Prostate gland (tissue), 2 donors: ENCODE measurements at regions not wholly inside any gene's neighbourhood (a gene's known extent, or its start where the extent isn't known, plus 50 kb on each side); places are given as distances from the start of the nearest gene placed in this dataset.

Experiments
- CTCF ChIP-seq, 4 experiments: fragments of 200-600 bp in 2 of 4; fragments of 450-650 bp in 2 of 4; sonication (generic) in 2 of 4; IDR thresholded peaks; 1 replicate in 3 of 4; 2 replicates in 1 of 4; pipeline ENCODE4 v1.5.1; 2016 to 2019; ENCODE audit warnings: antibody characterized with exemption in 4 of 4, mild to moderate bottlenecking in 2 of 4, moderate library complexity in 2 of 4
- POLR2A ChIP-seq: fragments of 450-650 bp; IDR thresholded peaks from one replicate; pipeline ENCODE4 v1.6.1; 2016; ENCODE audit warnings: antibody characterized with exemption, mild to moderate bottlenecking

GRCh38 chr17:72223866-72224291 is 103.1 kb downstream of the SOX9 start:
- TF ChIP-seq CTCF (IDR thresholded peaks at IDR 0.05) (no peak), POLR2A (no peak)
